ENCODE measurements at regions not wholly inside any gene's neighbourhood (a gene's known extent, or its start where the extent isn't known, plus 50 kb on each side); places are given as distances from the start of the nearest gene placed in this dataset.

DNA sequence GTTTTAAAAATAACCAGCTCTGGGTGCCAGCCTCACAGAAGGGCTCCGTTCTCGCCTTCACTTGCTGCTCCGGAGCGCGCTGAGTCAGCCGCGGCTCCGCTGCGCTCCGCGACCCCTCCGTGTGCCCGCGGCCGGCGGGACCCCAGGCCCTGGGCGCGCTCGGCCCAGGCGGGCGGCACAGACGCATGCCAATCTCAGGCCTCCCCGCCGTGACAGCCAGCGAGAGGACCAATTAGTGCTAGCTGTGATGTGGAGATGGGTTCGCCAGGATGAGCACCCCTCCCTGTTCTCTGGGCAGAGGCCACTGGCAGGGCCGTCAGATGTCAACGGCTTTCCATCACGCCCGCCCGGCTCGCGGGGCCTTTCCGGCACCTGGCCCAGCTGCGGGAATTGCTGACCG lies 293.8 kb downstream of the SPATA17 start:
- TF ChIP-seq DPF2 (IDR thresholded peaks at IDR 0.05) = no peak
- H3K36me3 ChIP-seq (ENCODE audit: control insufficient read depth in 2 of 2, insufficient read depth in 2 of 2, low read length in 1 of 2) = no peaks in the 10 kb centered on the region
- 56% methylated on average over 36 of the region's 36 CpGs for WGBS (ENCODE audit: insufficient coverage, insufficient replicate concordance, low lambda C conversion rate, missing lambda C conversion rate)
- H3K27ac ChIP-seq (ENCODE audit: control insufficient read depth, insufficient read depth) = no peak overlapping the region
- BruUV-seq (replicated peaks) = no TSS peak
- CTCF ChIA-PET = no interaction called here
- H3K79me2 ChIP-seq (ENCODE audit: control insufficient read depth, insufficient read depth, low read length) = no peaks in the 10 kb centered on the region
- POLR2A ChIA-PET = no interaction called here
- RAD21 ChIA-PET (ENCODE audit: unreplicated experiment) = no interaction called here
- H3K9me3 ChIP-seq (replicated peaks; ENCODE audit: control insufficient read depth, insufficient read depth, low read length) = no peaks in the 10 kb centered on the region
- no peaks in the 10 kb centered on the region for H3K4me1 ChIP-seq (ENCODE audit: control insufficient read depth, insufficient read depth, low read length)
- H2AFZ ChIP-seq (ENCODE audit: control insufficient read depth, low read depth, low read length) = no peak overlapping the region
- H3K4me2 ChIP-seq (ENCODE audit: control insufficient read depth, insufficient read depth) = no peak overlapping the region
- FAIRE-seq (no peak), DNase-seq (ENCODE audit: low read depth, low spot score) (no peak), ATAC-seq (no peak)
- no peak overlapping the region for H3K9ac ChIP-seq (ENCODE audit: control insufficient read depth, insufficient read depth, low read length)
- SMC1A ChIA-PET (ENCODE audit: uncharacterized antibody, unreplicated experiment) = no interaction called here
- no peaks in the 10 kb centered on the region for H3K27me3 ChIP-seq (replicated peaks in 1 of 2; ENCODE audit: control insufficient read depth in 2 of 2, insufficient read depth in 2 of 2, low read length in 1 of 2)
- intact Hi-C loops (cut with micrococcal nuclease; ENCODE audit: unreplicated experiment) (no loop called here), in situ Hi-C loops (cut with MboI) (no loop called here)
- no peak overlapping the region for H3K4me3 ChIP-seq
- no peaks in the 10 kb centered on the region for H4K20me1 ChIP-seq (ENCODE audit: control insufficient read depth, insufficient read depth)

DNA sequence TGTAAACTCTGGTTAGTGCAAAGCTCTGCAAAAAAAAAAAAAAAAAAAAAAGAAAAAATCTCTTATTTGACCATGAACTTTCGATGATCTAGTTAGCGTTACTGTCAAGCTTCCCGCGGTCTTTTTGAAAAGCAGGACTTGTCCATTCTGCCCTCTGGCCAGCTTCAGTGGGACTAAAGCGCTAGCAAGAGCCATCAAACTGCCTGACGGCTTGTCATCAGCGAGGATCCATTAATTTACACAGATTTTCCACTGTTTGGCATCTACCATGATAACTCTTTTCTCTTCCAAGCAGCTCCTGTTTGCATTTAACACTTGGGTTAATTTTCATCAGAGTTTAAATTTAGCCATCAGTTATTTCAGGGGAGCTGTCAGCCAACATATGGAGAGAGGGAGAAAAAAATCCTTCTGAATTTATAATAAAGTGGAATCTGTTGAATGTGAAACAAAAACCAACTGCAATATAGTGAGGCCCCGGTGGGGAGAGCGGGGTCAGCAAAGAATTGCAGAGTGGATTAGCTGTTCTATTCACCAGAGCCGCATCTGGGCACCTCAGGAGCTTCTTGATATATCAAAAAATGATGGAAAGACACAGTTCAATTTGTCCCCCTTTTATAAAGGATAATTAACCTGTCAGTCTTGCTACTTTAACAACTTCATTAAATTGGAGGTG lies 298.2 kb downstream of the SPATA17 start:
- Histone ChIP-seq H2AFZ (ENCODE audit: control insufficient read depth, low read depth, low read length) (no peak overlapping the region), H3K4me1 (ENCODE audit: control insufficient read depth, insufficient read depth, low read length) (no peaks in the 10 kb centered on the region), H4K20me1 (ENCODE audit: control insufficient read depth, insufficient read depth) (no peaks in the 10 kb centered on the region), H3K79me2 (ENCODE audit: control insufficient read depth, insufficient read depth, low read length) (no peaks in the 10 kb centered on the region), H3K27ac (ENCODE audit: control insufficient read depth, insufficient read depth) (no peak overlapping the region), H3K9me3 (replicated peaks; ENCODE audit: control insufficient read depth, insufficient read depth, low read length) (no peaks in the 10 kb centered on the region), H3K9ac (ENCODE audit: control insufficient read depth, insufficient read depth, low read length) (no peak overlapping the region), H3K36me3 (ENCODE audit: control insufficient read depth in 2 of 2, insufficient read depth in 2 of 2, low read length in 1 of 2) (no peaks in the 10 kb centered on the region), H3K27me3 (replicated peaks in 1 of 2; ENCODE audit: control insufficient read depth in 2 of 2, insufficient read depth in 2 of 2, low read length in 1 of 2) (no peaks in the 10 kb centered on the region), H3K4me2 (ENCODE audit: control insufficient read depth, insufficient read depth) (no peak overlapping the region), H3K4me3 (no peak overlapping the region)
- ChIA-PET SMC1A (ENCODE audit: uncharacterized antibody, unreplicated experiment) (no interaction called here), POLR2A (no interaction called here), RAD21 (ENCODE audit: unreplicated experiment) (no interaction called here), CTCF (interaction anchor here (1.3 kb wide), 1 partner anchor 10 kb away, joined by 5 read pairs; no protein-coding TSS in a partner anchor)
- ATAC-seq (no peak), DNase-seq (ENCODE audit: low read depth, low spot score) (no peak), FAIRE-seq (no peak)
- 27% methylated on average over 10 of the region's 10 CpGs for WGBS (ENCODE audit: insufficient coverage, insufficient replicate concordance, low lambda C conversion rate, missing lambda C conversion rate)
- intact Hi-C loops (cut with micrococcal nuclease; ENCODE audit: unreplicated experiment) = no loop called here
- in situ Hi-C loops (cut with MboI) = no loop called here
- BruUV-seq (replicated peaks) = no TSS peak
- TF ChIP-seq SMARCA5 (IDR thresholded peaks at IDR 0.05) = no peak
- no peak for TF ChIP-seq ZNF384 (IDR thresholded peaks at IDR 0.05; ENCODE audit: borderline replicate concordance, low read depth, low read length)
- TF ChIP-seq JUND (IDR thresholded peaks at IDR 0.05; ENCODE audit: low read depth, low read length) = no peak
- no peak for TF ChIP-seq EZH2 (IDR thresholded peaks at IDR 0.05; ENCODE audit: borderline replicate concordance, control insufficient read depth, low read depth, low read length)
- no peak for TF ChIP-seq MEF2A (IDR thresholded peaks at IDR 0.05; ENCODE audit: insufficient read depth, low read depth, low read length)
- TF ChIP-seq, protein P1, sequence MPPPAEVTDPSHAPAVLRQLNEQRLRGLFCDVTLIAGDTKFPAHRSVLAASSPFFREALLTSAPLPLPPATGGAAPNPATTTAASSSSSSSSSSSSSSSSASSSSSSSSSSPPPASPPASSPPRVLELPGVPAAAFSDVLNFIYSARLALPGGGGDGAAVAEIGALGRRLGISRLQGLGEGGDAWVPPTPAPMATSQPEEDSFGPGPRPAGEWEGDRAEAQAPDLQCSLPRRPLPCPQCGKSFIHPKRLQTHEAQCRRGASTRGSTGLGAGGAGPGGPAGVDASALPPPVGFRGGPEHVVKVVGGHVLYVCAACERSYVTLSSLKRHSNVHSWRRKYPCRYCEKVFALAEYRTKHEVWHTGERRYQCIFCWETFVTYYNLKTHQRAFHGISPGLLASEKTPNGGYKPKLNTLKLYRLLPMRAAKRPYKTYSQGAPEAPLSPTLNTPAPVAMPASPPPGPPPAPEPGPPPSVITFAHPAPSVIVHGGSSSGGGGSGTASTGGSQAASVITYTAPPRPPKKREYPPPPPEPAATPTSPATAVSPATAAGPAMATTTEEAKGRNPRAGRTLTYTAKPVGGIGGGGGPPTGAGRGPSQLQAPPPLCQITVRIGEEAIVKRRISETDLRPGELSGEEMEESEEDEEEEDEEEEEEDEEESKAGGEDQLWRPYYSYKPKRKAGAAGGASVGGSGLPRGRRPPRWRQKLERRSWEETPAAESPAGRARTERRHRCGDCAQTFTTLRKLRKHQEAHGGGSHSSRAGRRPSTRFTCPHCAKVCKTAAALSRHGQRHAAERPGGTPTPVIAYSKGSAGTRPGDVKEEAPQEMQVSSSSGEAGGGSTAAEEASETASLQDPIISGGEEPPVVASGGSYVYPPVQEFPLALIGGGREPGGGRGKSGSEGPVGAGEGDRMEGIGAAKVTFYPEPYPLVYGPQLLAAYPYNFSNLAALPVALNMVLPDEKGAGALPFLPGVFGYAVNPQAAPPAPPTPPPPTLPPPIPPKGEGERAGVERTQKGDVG (CRISPR knock-in tag; IDR thresholded peaks at IDR 0.05) = no peak
- TF ChIP-seq, protein P2, sequence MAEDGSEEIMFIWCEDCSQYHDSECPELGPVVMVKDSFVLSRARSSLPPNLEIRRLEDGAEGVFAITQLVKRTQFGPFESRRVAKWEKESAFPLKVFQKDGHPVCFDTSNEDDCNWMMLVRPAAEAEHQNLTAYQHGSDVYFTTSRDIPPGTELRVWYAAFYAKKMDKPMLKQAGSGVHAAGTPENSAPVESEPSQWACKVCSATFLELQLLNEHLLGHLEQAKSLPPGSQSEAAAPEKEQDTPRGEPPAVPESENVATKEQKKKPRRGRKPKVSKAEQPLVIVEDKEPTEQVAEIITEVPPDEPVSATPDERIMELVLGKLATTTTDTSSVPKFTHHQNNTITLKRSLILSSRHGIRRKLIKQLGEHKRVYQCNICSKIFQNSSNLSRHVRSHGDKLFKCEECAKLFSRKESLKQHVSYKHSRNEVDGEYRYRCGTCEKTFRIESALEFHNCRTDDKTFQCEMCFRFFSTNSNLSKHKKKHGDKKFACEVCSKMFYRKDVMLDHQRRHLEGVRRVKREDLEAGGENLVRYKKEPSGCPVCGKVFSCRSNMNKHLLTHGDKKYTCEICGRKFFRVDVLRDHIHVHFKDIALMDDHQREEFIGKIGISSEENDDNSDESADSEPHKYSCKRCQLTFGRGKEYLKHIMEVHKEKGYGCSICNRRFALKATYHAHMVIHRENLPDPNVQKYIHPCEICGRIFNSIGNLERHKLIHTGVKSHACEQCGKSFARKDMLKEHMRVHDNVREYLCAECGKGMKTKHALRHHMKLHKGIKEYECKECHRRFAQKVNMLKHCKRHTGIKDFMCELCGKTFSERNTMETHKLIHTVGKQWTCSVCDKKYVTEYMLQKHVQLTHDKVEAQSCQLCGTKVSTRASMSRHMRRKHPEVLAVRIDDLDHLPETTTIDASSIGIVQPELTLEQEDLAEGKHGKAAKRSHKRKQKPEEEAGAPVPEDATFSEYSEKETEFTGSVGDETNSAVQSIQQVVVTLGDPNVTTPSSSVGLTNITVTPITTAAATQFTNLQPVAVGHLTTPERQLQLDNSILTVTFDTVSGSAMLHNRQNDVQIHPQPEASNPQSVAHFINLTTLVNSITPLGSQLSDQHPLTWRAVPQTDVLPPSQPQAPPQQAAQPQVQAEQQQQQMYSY (CRISPR knock-in tag; IDR thresholded peaks at IDR 0.05) = no peak
- no peak for TF ChIP-seq KAT2A (conservative IDR thresholded peaks at IDR 0.05; ENCODE audit: control insufficient read depth, low read depth, low read length)
